Amniotic stem cell (primary cell): ENCODE measurements at regions not wholly inside any gene's neighbourhood (a gene's known extent, or its start where the extent isn't known, plus 50 kb on each side); places are given as distances from the start of the nearest gene placed in this dataset.
"Not testable (repeated sequence)": the region's sequence is repeated elsewhere in the genome, so short reads cannot be mapped to it uniquely, and the experiment has no call there.

Experiments used
- DNase-seq: peaks from one replicate; lab custom pipeline; 2025; lab: John Stamatoyannopoulos, UW

DNA sequence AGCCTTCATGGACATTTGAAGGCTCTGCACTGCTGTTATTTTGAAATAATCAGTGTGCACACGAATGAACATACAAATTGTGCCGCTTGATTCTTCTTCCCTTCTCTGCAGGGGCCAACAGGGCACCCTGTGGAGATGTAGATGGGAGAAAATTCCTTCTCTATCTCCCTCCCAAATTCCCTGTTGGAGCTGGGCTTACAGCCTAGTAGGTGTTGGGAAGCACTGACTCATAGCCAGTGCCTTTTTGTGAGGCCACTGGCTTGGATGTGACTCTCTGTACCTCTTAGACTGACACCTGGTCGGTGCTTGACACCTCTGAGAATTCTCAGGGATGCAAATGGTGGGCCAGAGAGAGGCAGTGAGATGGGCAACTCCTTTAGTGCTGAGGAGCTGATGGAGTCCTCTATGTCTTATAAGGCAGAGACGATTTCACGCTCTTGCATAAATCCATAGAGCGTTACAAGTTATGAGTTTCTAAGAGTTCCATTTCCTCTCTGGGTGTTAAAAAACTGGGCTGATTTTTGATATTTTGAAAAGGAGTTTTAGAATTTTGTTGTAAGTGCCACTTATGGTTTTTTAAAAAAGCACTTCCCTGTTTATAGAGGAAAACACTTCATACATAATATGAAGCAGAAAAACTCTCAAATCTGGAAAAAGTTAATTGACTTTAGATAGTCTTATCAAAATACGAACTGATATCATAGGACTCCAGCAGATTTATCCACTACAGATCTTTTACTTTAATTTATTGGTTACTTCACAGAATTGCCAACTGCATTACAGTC lies 89.8 kb upstream of the MAP3K7 start:
- no peak for DNase-seq

DNA sequence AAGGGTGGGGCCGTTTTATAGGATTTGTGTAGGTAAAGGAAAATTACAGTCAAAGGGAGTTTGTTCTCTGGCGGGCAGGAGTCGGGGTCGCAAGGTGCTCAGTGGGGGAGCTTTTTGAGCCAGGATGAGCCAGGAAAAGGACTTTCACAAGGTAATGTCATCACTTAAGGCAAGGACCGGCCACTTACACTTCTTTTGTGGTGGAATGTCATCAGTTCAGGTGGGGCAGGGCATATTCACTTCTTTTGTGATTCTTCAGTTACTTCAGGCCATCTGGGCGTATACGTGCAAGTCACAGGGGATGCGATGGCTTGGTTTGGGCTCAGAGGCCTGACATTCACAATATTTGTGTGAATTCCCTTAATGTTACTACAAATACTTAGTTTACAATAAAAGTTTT lies 88.2 kb upstream of the MAP3K7 start:
- not testable (repeated sequence) for DNase-seq

DNA sequence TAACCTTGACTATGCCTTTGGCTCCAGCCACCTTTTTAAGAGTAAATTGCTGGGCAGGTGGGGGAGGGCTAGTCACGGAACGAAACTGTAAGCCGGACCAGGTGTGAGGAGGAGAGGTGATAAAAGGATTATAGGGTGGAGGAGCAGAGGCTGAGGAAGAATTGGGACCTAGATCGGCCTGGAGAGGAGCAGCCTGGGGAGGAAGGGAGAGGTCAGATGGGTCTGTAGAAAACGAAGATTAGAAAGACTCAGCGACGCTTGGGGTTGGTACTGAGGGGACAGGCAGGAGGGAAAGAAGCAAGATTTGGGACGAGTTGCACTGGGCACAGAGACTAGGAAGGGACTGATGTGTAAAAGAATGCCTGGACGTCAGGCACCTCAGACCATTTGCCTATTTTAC lies 87.2 kb upstream of the MAP3K7 start:
- DNase-seq, result not testable (repeated sequence)

DNA sequence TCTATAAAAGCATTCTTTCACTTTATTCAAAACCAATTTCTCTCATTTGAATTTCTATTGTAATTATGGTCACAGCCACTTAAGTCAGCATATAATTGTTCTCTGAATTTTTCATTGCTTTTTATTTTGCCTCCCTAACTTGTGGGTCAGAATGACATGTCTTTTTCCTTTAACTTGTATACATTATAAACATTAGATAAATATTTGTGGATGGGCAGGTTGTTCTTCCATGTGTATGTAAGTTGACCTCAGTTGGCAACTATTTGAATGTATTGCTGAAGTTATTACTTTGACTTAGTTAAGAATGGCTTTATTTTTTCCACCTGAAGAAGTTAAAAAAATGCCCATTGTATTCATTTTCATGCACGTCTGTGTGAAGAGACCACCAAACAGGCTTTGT lies 83.0 kb upstream of the MAP3K7 start:
- DNase-seq, result no peak

DNA sequence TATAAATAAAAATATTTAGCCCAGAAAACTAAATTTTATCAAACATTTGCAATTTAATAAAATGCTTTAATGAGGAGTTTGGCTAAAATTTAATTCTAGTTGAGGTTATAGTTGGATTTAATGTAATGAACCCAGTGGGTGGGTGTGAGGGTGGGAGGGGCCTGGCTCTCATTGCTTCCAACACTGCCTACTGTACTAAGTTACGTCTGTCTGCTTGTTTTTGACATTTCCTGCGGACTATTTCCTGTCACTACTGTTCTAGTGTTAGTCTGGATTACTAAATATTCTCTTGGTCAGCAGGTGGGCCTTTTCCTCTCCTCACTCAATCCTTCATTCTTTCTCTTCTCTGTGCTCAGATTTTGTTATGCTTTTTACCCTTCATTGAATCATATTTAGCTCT lies 82.5 kb upstream of the MAP3K7 start:
- DNase-seq, result no peak

DNA sequence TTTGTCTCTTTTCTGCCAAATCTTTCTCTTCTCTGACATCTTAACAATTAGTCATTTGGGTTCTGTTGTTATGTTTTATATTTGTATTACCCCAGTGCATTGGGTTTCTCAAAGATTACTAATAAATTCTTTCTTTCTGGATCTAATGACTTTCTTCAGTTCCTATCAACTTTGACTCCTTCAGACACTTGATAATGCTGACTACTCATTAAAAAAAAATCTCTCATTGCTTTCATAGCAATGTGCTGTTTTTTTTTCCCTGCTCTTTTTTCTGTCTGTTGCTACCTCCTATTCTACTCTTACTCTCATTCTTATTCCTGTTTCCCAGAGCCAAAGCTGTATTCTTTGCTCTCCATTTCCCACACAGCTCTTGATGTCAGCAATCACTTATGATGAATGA lies 81.3 kb upstream of the MAP3K7 start:
- no peak for DNase-seq

DNA sequence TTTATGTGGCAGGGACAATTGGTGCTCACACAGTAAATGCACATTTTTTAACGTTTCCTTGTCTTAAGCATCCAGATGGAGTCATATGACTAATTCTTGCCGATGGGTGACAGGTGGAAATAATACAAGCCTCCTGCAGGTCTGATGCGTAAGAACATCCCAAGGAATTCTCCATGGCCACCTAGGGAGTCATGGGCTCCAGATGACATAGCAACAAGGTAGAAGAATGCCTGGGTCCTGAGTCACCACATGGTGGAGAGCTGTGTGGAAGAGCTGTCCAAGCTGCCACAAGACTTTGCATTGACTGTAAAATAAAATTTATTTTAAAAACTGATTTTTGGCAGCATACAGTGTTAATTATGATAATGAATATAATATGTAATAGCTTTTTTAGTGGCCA lies 77.0 kb upstream of the MAP3K7 start:
- no peak for DNase-seq

DNA sequence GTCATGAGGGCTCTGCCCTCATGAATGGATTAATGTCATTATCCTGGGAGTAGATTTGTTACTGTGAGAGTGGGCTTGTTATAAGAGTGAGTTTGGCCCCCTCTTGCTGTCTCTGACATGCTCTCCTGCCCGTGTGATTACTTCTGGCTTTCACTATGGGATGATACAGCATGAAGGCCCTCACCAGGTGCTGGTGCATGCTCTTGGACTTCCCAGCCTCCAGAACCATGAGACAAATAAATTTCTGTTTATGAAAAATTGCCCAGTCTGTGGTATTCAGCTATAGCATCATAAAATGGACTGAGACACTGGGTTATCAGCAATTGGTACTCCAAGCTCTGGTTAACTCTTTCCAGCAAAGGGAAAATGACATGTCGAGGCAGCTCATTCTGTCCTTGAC lies 76.2 kb upstream of the MAP3K7 start:
- no peak for DNase-seq

DNA sequence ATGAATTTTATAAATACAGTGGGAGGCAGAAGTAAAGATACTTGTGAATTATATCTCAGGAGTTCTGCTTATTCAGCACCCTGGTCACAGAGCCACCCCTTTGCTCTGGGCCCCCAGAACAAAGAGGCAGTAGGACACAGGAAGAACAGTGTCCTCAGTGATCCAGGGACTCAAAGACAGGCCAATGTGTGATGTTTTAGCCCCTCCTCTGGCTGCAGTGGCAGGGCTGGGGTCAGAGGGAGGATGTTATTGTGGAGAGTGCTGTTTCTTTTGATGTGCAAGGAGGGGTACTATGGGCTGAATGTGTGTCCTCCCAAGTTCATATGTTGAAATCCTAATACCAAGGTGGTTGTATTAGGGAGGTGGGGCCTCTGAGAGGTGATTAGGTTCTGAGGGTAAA lies 74.1 kb upstream of the MAP3K7 start:
- DNase-seq, result no peak

DNA sequence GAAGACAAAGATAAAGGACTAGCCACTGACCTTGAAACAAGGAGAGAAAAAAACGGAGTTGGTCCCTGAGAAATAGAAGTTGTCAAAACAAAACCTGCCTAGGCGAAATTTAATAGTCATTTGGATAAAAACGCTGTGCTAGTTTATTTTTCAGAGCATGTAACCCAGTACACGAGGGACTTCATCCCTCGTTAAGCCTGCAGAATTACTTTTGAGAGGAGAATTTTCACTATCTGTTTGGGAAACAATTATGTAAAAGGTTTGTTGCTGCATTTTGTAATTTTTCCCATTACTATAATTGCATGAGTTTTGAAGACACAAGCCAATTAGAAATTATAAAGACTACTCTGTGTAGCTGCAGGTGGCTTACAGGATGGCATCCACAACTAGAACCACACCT lies 71.6 kb upstream of the MAP3K7 start:
- DNase-seq, result no peak

DNA sequence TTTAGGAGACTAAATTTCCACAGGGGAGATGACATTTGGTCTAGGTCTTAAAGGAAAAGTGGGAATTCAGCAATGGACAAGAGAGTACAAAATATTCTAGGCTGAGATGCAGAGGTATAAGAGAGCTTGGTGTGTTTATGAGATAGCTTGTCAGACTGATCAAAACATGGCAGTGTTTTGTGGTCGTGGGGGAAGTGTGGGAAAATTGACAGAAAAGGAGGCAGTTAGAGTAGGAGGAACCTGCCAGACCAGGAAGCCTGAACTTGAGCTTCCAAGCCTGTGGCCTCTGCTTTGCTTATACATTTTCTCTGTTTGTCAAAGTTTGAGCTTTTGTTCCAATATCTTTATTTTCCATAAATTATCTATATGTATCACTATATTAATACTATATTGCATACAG lies 69.5 kb upstream of the MAP3K7 start:
- no peak for DNase-seq

DNA sequence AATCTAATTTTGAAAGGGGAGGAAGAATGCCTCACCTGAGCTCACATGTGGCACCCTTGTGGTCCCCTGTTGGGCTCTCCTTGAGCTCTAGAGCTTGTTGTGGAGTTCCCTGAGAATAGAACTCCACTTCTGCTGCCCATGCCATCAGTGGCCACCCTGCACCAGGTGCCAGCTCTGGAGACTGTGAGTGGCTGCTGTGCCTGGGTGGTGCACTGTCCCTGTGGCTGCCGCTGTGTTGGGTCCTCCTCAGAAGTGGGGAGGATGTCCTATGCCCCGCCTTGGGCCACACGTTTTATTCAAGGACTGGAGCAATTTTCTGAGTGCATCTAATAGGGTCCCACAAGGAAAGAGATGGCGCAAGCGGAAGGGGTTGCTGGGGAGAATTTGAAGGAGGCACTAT lies 67.9 kb upstream of the MAP3K7 start:
- no peak for DNase-seq

DNA sequence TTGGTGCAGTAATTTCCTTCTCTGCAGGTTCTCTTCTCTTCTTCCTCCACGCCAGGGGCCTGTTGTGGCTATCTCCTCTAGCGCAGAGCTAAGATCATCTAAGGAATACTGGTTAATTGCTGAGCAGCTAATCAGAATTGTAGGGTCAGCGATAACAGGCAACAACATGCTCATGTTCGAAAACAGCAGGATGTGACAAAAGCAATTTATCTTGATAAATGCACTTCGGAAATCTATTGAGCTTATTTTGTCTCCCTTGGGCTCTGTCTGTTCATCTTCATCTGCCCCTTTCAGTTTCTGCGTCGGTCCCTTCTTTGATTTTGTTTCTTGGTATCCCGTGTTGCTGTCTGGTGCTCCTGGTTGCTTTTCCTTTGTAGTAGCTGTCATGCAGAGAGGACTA lies 67.3 kb upstream of the MAP3K7 start:
- DNase-seq, result no peak

DNA sequence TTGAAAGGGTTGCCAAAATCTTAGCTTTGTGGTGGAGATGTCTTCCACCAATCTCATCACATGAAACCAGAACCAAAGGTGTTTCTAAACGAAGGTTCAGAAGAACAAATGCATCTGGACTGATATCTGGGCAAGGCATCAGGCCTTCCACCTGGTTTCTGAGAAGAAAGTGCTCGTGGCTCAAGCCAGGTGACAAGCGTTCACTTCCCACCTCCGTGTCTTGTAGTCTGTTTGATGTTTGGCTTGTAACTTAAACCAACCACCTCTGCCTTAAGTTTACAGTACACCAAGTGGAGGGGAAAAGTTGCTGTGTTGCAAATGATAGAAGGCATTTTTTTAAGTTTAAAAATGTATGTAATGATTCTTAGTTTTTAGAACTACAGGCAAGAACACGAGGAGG lies 66.9 kb upstream of the MAP3K7 start:
- DNase-seq, result no peak

DNA sequence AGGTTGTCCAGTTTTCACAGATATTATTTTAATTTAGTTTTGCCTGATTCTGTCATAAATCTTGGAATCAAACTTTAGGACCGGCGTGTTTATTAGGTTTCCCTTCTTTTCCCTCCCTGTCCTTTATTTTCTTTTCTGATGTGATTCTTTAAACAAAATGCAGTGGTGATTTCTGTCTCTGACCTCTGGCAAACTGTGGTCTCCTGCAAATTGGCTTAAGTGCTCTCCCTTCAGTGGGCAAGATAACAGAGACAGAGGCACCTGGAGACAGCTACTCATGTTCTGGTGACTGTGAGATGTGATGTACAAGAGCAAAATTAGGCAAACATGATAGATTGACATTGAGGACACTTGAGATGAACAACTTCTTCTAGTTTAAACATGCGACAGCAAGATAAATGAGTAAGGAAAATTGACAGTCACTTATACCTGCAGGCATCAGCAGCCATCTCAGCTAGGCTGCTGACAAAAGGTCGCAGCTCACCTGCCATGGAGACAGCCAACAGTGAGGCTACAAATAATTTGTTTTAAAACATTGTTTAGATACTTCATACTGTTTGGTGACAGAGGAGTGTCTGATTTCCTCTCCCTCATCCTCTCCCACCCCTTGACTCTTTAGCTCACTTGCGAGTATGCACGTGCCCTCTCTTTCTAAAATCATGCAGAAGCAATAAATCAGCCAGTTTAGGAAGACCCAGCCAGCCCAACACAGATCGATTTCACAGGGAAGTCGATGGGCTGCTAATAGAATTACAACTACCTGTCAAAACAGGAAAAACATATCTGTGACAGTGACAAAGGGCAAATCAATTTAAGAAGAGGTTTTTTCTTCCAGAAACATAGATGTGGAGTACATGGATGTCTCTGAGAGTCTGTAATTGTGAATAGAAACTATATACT lies 63.4 kb upstream of the MAP3K7 start:
- no peak for DNase-seq

DNA sequence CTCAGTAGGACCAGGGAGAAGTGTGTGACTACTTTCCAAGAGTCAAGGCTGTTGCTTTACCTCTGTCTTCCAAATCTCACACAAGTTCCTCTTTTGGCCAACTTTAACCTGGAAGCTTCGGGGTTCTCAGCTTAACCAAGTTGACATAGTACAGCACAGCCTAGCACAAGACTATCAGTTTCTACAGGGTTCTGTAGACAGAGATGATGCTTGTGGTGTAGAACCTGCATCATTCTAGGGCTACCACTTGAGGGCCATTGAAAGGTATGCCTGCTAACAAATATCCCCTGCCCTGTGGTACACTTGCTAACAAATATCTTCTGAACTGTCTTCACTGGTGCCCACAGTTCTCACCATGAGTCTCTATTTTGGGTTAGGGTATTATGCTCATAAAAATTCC lies 62.0 kb upstream of the MAP3K7 start:
- DNase-seq, result no peak

DNA sequence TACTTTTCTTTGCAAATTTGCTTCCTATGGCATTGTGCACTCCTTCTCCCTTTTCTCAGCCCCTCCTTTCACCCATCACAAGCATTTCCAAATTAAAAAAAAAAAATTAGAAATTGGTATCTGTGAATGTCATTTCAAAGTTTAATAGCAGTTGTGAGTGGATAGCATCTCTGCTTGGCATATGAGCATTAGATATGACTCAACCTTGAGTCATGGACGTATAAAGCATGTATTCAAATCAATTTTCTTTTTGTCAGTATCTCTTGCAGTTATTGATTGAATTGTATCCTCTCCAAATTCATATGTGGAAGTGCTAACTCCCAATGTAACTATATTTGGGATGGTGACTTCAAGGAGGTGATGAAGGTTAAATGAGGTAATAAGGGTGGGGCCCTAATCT lies 60.1 kb upstream of the MAP3K7 start:
- no peak for DNase-seq

DNA sequence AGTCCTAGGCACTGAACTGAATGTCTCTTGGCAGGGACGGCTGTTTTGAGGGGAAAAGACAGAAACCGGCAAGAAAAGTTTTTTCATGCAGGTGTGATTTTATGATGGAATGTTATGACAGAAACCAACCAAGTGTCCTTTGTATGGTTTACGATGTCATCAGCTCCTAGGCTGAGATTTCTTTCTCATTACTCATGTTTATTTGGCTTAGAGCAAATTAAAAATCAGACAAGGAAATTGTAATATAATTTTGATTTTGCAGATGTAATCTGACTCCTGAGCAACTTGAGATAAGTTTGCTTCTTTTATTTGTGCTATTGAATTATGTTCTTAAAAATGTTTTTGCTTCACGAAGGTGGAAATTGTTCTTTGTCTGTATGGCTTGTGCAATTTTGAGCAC lies 58.8 kb upstream of the MAP3K7 start:
- DNase-seq, result no peak

DNA sequence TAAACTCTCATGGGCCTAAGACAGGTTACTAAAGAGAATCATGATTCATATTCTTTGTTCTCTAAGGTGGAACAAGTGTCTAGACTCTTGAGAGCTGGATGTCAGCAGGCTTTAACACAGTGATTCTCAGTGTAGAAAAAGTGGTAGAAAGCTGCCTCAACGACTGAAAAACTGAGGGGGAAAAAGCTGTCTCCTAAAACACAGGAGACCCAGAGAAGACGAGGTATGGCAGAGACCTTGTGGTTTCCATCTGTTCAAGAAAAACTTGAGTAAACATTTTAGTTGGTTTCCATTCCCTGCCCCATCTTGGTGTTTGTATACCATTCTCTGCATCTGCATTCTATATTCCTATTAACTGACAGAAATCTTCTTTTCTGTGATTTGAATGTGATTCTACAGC lies 57.6 kb upstream of the MAP3K7 start:
- no peak for DNase-seq

DNA sequence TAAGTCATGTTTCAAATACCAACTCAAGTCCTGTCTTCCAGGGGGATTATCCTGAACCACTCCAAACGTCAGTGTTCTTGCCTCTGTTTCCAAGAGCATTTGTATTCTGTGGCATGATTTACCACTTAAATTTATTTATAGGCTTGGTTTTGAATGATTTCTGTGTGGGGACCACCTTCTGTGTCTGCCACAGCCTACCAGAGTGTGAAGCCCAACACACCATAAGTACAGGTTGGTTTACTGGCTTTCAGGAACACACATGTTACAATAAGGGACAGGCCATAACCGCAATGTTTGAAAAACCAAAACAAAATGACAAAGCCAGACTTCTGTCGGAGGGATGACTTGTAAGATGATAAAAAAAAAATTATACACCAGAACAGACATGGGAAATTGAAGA lies 56.5 kb upstream of the MAP3K7 start:
- DNase-seq, result no peak

DNA sequence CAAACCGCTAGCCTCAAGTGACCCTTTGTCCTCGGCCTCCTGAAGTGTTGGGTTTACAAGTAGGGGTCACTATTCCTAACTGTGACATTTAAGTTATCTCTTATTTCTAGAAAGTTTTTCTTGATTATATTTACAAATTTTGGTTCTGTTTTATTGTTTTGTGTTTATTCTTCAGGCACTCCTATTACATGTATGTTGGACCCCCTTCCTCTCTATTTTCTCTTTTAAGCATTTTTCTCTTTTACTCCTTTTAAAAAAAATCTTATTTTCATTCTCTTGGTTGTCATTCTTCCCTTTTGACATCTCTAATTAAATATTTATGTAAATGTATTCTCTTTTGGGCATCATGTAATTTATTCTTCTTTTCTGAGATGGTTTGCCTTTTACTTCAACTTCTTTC lies 50.4 kb upstream of the MAP3K7 start:
- DNase-seq, result no peak
